Thoracic aorta (tissue), 2 donors: ENCODE measurements at regions not wholly inside any gene's neighbourhood (a gene's known extent, or its start where the extent isn't known, plus 50 kb on each side); places are given as distances from the start of the nearest gene placed in this dataset.
"Not testable (repeated sequence)": the region's sequence is repeated elsewhere in the genome, so short reads cannot be mapped to it uniquely, and the experiment has no call there.

Experiments
- ATAC-seq: fragments of 150-250 bp; one replicate; pipeline ENCODE4 v1.8.0; 2017; ENCODE audit warnings: low read depth; ENCODE audit not compliant: insufficient number of reproducible peaks, low FRiP score
- DNase-seq: peaks from one replicate; pipeline ENCODE4 v3.0.0-alpha.2; 2020; ENCODE audit warnings: low spot score
- H3K27ac ChIP-seq, 2 donors: fragments of 200-600 bp; sonication (generic); 1 replicate in 1 of 2; 2 replicates in 1 of 2; pipeline ENCODE4 v1.5.1; 2016; ENCODE audit warnings: mild to moderate bottlenecking in 2 of 2, moderate library complexity in 2 of 2
- H3K27me3 ChIP-seq: fragments of 200-600 bp; sonication (generic); replicated peaks from 2 replicates; pipeline ENCODE4 v1.6.0; 2016; ENCODE audit warnings: mild to moderate bottlenecking; ENCODE audit not compliant: insufficient read depth
- H3K36me3 ChIP-seq: fragments of 200-600 bp; sonication (generic); one replicate; pipeline ENCODE4 v1.5.1; 2016
- H3K4me1 ChIP-seq, 2 donors: fragments of 200-600 bp; sonication (generic); 1 replicate in 1 of 2; 2 replicates in 1 of 2; pipeline versions ENCODE4 v1.5.1 to v1.6.0; 2016; ENCODE audit warnings: low read depth in 2 of 2, mild to moderate bottlenecking in 1 of 2; ENCODE audit not compliant: control insufficient read depth in 1 of 2
- H3K4me3 ChIP-seq: fragments of 200-600 bp; sonication (generic); 2 replicates; pipeline ENCODE4 v1.5.1; 2016; ENCODE audit warnings: mild to moderate bottlenecking
- H3K9me3 ChIP-seq: fragments of 200-600 bp; sonication (generic); 2 replicates; pipeline ENCODE4 v1.5.1; 2016
- TF ChIP-seq, protein P1 (sequence below): fragments of 200-600 bp; sonication (generic); IDR thresholded peaks from one replicate; pipeline ENCODE4 v1.5.1; 2019; ENCODE audit warnings: antibody characterized with exemption

DNA sequence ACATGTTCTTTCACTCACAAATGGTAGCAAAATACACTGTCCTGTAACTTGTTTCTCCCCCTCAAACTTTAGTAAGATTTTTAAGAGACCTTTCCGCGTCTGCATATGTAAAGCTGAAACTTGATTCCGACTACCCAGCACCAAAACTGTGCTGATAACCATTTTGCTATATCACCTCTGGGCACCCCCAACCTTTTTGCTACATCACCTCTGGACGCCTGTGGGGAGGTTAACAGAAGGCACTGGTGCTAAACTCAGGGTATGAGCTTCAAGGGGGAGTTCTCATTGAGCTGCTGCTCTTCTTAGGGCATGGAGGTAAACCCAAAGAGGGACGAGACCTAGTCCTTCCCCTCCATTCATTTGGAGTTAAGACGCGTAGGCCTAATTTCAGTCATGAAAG, 67.6 kb upstream of the NFE2L3 start:
- Histone ChIP-seq H3K27me3 (no peaks in the 10 kb centered on the region), H3K9me3 (no peaks in the 10 kb centered on the region), H3K36me3 (no peaks in the 10 kb centered on the region), H3K4me3 (no peak overlapping the region), H3K4me1 (no peaks in the 10 kb centered on the region), H3K27ac (no peak overlapping the region)
- DNase-seq: no peak
- TF ChIP-seq, protein P1, sequence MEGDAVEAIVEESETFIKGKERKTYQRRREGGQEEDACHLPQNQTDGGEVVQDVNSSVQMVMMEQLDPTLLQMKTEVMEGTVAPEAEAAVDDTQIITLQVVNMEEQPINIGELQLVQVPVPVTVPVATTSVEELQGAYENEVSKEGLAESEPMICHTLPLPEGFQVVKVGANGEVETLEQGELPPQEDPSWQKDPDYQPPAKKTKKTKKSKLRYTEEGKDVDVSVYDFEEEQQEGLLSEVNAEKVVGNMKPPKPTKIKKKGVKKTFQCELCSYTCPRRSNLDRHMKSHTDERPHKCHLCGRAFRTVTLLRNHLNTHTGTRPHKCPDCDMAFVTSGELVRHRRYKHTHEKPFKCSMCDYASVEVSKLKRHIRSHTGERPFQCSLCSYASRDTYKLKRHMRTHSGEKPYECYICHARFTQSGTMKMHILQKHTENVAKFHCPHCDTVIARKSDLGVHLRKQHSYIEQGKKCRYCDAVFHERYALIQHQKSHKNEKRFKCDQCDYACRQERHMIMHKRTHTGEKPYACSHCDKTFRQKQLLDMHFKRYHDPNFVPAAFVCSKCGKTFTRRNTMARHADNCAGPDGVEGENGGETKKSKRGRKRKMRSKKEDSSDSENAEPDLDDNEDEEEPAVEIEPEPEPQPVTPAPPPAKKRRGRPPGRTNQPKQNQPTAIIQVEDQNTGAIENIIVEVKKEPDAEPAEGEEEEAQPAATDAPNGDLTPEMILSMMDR: no peak
- ATAC-seq: no peak

DNA sequence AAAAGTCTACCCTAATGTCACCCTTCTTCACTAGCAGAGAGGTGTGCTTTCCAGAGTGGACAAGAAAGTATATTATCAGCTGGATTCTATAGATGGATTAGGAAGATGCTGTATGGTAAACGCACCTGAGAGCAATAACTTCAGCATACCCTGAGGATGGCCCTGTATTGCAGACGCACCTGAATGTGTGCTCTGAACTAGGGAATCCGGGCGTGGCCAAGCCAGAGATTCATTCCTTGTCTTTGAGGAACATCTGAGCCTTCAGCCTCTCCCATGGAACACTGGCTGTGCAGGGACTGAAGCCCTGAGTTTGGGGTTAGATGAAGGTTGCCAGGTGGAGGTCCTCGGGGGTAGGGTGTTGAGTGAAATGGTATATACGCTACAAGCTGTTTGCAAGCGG, 66.2 kb upstream of the NFE2L3 start:
- DNase-seq (no peak), ATAC-seq (no peak)
- no peak overlapping the region for H3K4me3 ChIP-seq
- H3K36me3 ChIP-seq: no peaks in the 10 kb centered on the region
- H3K4me1 ChIP-seq: no peaks in the 10 kb centered on the region
- H3K9me3 ChIP-seq: no peaks in the 10 kb centered on the region
- no peak overlapping the region for H3K27ac ChIP-seq
- H3K27me3 ChIP-seq: no peaks in the 10 kb centered on the region
- TF ChIP-seq, protein P1: no peak

DNA sequence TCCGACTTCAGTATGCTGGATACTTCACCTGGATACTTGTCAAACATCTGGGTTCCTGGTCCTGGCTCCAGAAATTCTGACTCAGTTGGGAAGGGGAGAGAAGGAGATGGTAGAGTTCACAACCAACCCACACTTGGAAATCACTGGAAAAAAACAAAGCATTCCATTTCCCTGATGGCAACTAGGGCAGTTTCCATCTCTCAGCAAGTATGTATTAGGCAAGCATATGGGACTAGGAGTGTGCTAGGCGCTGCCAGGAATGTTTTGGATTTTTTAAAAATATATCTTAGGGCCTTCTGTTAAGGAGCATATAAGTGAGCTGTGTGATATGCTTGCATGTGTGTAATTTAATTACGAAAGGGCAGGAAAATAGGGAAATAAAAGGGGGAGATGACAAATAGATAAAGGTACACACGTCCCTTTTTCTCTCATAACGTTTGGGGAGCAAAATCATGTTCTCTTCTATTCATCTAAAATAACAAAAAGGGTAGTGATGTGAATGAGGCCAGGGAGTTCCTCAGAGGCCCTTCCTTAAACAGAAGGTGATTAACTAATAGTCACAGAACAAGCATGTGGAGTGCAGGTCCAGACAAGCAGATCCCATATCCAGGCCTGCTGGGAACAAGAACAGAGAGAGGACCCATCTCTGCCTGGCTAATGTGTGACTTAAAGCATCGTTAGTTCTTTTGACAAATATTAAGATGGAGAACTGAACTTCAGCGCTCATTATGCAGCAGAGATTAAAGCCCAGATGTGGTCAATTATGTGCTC, 64.5 kb upstream of the NFE2L3 start:
- Histone ChIP-seq H3K36me3 (no peaks in the 10 kb centered on the region), H3K4me1 (no peaks in the 10 kb centered on the region), H3K27me3 (no peaks in the 10 kb centered on the region), H3K27ac (no peak overlapping the region), H3K4me3 (no peak overlapping the region), H3K9me3 (no peaks in the 10 kb centered on the region)
- DNase-seq: no peak
- TF ChIP-seq, protein P1: no peak
- no peak for ATAC-seq

DNA sequence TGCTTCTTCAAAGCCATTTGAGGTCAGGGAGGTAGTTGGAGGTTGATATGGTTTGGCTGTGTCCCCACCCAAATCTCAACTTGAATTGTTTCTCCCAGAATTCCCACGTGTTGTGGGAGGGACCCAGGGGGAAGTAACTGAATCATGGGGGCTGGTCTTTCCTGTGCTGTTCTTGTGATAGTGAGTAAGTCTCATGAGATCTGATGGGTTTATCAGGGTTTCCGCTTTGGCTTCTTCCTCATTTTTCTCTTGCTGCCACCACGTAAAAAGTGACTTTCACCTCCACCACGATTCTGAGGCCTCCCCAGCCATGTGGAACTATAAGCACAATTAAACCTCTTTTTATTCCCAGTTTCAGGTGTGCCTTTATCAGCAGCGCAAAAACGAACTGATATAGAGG, 62.5 kb upstream of the NFE2L3 start:
- not testable (repeated sequence) for ATAC-seq, H3K27me3 ChIP-seq, H3K36me3 ChIP-seq

DNA sequence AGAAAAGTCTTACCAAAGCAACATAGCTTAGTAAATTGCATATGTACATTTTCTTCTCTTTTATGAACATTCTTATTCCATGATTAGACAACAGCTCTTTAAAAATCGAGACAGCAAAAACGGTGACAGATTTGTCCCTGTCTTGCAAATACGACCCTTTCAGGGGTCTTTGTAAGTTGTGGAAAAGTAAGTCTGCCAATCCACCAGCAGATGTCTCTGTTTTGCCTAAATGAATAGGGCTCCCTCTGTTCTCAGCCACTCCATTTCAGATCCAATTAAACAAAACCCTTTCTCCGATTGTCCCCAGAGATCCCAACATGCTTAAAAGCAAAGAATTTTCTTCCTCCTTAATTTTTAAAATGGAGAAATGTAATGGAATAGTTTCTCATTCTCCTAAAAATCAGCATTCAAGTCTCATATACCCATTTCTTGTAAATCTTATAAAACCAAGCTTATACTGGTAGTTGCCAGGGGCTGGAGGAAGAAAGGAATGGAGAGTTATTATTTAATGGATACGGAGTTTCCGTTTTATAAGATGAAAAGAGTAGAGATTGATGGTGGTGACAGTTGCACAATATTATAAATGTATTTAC, 61.0 kb upstream of the NFE2L3 start:
- Histone ChIP-seq H3K27me3 (no peaks in the 10 kb centered on the region), H3K4me1 (no peaks in the 10 kb centered on the region), H3K4me3 (peak overlapping the region; percentile 22), H3K36me3 (no peaks in the 10 kb centered on the region), H3K27ac (no peak overlapping the region), H3K9me3 (no peaks in the 10 kb centered on the region)
- ATAC-seq: no peak
- TF ChIP-seq, protein P1: peak; percentile 34
- DNase-seq: no peak

More for the DNA sequence above, 62.5 kb upstream of the NFE2L3 start:
- not testable (repeated sequence) for H3K4me1 ChIP-seq, H3K4me3 ChIP-seq, H3K9me3 ChIP-seq, H3K27ac ChIP-seq, DNase-seq
